ENCODE measurements at regions not wholly inside any gene's neighbourhood (a gene's known extent, or its start where the extent isn't known, plus 50 kb on each side); places are given as distances from the start of the nearest gene placed in this dataset.

- no peak for TF ChIP-seq CTCF (IDR thresholded peaks at IDR 0.05)
- no peak for TF ChIP-seq POLR2A (IDR thresholded peaks at IDR 0.05)
- no peak for TF ChIP-seq EP300 (IDR thresholded peaks at IDR 0.05)
These were observed 148.3 kb downstream of the MATN1 start for GRCh38 chr1:30575066-30575465.
